A172 (cell line): ENCODE measurements at regions not wholly inside any gene's neighbourhood (a gene's known extent, or its start where the extent isn't known, plus 50 kb on each side); places are given as distances from the start of the nearest gene placed in this dataset.
"Not testable (repeated sequence)": the region's sequence is repeated elsewhere in the genome, so short reads cannot be mapped to it uniquely, and the experiment has no call there.

Experiments used
- DNase-seq: peaks from one replicate; pipeline ENCODE4 v3.0.0-alpha.2; 2015; ENCODE audit warnings: low spot score

- DNase-seq, result no peak
Observed at GRCh38 chr5:50343715-50344114, 97.4 kb downstream of the EMB start.

- no peak for DNase-seq
Observed at GRCh38 chr5:50340757-50341156, 100.3 kb downstream of the EMB start.

DNA sequence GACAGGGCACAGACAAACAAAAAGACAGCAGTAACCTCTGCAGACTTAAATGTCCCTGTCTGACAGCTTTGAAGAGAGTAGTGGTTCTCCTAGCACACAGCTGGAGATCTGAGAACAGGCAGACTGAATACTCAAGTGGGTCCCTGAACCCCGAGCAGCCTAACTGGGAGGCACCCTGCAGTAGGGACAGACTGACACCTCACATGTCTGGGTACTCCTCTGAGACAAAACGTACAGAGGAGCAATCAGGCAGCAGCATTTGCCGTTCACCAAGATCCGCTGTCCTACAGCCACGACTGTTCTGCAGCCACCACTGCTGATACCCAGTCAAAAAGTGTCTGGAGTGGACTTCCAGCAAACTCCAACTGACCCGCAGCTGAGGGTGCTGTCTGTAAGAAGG lies 110.5 kb downstream of the EMB start:
- not testable (repeated sequence) for DNase-seq

DNA sequence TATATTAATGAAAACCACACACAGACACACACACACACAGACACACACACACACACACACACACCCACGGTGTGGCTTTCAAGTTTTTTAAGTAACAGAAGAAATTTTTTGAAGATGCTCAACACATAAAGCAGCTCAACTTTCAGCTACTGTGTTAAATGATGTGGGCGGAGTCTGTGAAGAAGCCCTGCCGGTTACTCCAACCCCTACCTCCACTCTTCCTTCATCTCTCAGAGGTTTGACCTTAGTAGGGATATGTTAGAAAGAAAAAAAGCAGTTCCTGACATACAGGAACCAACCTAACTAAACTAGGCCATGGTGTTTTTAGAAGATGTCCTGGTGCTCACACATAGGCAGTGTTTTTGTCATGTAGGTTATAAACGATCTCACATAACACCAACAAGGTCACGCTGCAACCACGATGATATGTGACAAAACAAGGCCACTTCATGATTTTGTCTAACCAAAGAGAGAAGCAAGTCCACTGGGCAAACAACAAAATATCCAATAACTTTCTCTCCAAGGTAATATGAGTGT lies 112.8 kb downstream of the EMB start:
- no peak for DNase-seq

- DNase-seq, result peak; percentile 11
Observed at GRCh38 chr5:50325237-50325832, 115.8 kb downstream of the EMB start.

DNA sequence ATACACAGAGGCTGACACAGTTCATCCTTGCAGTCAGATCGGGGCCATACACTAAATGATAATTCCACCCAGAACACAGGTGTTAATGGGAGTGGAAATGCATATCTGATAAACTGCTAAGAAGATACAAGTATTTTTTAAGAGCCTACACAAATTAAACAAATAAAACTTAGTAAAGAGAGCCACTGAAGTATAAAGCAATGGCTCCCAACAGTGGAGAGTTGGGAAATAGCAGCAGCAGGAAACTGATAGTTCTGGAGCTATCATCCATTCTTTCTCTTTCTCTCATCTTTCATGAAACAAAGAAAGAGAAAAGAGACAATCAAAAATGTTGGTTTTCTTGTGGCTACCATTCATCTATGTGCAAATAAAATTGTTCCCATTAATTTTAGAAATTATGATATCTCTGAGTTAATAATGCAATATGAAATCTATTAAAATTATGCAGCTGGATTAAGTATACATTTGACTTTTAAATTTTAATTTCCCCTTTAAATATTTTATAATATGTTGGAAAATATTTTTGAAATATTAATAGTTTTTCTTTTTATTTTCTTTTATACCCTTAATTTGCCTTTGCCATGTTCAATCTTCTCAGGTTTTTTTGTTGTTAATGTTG lies 120.8 kb downstream of the EMB start:
- DNase-seq, result peak; percentile 11

GRCh38 chr5:50318220-50318619 lies 122.9 kb downstream of the EMB start:
- no peak for DNase-seq

DNA sequence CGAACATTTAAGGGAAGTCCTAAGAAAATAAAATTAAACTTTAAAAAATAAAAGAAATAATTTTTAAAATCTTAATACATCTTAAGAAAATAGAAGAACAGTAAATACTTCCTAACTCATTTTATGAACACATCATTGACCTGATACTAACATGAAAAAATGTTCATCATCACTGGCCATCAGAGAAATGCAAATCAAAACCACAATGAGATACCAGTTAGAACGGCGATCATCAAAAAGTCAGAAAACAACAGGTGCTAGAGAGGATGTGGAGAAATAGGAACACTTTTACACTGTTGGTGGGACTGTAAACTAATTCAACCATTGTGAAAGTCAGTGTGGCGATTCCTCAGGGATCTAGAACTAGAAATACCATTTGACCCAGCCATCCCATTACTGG lies 134.6 kb downstream of the EMB start:
- DNase-seq, result not testable (repeated sequence)

DNA sequence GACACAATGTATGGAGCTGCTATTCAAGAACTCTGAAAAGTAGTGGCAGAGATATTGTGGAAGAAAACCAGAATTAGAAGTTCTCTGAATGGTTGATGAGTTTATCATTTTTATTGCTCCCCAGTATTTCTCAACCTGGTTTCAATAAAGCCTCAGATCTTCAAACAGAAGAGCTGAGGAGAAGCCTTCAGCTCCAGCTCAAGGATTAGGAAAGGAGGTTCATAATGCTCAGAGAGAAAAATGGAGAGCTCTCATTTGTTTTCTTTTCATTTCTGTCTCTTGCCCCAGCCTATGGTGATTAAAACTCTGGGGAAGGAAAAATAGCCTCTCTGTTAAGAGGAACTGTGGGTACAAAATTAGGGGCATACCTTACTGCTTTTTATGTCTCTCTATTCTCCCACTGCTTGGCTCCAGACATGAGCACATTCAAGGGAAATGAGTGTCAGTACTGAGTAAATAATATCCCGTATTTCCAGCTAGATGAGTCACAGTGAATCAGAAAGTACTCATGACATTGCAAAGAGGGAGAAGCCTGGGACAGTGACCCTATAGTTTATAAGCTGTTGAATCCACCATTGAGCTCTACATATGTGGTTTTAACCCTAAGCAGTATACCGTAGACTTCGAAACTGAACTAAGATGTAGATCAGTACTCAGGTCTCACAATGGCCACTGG lies 138.1 kb downstream of the EMB start:
- peak; percentile 78 for DNase-seq

- DNase-seq, result no peak
Observed at GRCh38 chr5:50301756-50302155, 139.3 kb downstream of the EMB start.

GRCh38 chr5:50300878-50301277 lies 140.2 kb downstream of the EMB start:
- DNase-seq, result peak; percentile 13

DNA sequence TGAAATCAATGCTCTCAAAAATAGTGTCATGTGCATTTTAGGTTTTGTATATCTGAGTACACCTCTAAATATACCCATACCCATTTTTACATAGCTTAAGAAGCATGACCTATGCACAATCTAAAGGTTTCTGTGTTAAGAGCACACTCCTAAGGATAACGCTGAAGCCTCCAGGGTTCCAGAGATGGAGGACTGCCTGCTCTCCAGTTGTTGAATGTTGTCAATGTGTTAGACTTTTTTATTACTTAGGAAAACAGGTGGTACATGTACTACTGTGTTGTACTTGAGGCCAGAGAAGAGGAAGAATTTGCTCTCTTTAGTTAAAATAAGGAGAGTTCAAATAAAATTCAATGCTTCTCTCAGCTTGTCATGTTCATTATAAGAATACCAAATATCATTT lies 141.2 kb downstream of the EMB start:
- no peak for DNase-seq

DNA sequence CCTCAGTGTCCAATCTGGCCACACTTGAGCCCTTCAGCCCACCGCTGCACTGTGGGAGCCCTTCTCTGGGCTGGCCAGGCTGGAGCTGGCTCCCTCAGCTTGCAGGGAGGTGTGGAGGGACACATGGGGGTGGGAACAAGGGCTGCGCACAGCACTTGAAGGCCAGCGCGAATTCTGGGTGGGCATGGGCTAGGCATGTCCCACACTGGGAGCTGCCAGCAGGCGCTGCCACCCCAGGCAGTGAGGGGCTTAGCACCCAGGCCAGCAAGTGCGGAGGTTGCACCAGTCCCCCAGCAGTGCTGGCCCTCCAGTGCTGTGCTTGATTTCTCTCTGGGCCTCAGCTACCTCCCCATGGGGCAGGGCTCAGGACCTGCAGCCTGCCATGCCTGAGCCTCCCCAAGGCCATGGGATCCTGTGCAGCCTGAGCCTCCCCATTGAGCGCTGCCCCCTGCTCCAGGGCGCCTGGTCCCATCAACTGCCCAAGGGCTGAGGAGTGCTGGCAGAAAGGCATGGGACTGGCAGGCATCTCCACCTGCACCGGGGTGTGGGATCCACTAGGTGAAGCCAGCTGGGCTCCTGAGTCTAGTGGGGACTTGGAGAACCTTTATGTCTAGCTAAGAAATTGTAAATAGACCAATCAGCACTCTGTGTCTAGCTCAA lies 148.2 kb downstream of the EMB start:
- DNase-seq, result no peak

DNA sequence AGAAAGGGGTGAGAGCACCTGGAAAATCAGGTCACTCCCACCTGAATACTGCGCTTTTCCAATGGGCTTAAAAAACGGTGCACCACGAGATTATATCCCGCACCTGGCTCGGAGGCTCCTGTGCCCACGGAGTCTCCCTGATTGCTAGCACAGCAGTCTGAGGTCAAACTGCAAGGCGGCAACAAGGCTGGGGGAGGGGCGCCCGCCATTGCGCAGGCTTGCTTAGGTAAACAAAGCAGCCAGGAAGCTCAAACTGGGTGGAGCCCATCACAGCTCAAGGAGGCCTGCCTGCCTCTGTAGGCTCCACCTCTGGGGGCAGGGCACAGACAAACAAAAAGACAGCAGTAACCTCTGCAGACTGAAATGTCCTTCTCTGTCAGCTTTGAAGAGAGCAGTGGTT lies 160.6 kb downstream of the EMB start:
- DNase-seq, result not testable (repeated sequence)
